ENCODE measurements at regions not wholly inside any gene's neighbourhood (a gene's known extent, or its start where the extent isn't known, plus 50 kb on each side); places are given as distances from the start of the nearest gene placed in this dataset.

- in situ Hi-C loops (cut with MboI; ENCODE audit: low sequenced_read_pairs in 4 of 4) (loop anchor here in 1 of 4 donors (10.0 kb wide), 1 partner anchor 53 kb away; the partner anchor contains the start of gene ZFP36L2), intact Hi-C loops (cut with DNase I; ENCODE audit: low total_unique reads) (no loop called here)
- Histone ChIP-seq H3K27ac (peak overlapping the region in 1 of 4 donors; percentile 4), H3K9me3 (peaks cover 0 to 10% (median 0%) of the 10 kb centered on the region in 3 donors), H3K36me3 (no peaks in the 10 kb centered on the region), H3K4me3 (no peak overlapping the region), H3K4me1 (peaks cover 0 to 10% of the 10 kb centered on the region in 2 donors), H3K27me3 (no peaks in the 10 kb centered on the region)
- TF ChIP-seq POLR2A (IDR thresholded peaks at IDR 0.05), result no peak
- TF ChIP-seq CTCF (IDR thresholded peaks at IDR 0.05 in 4 of 5, conservative IDR thresholded peaks at IDR 0.05 in 1 of 5), result no peak
- ATAC-seq (no peak), DNase-seq (no peak)
Measured at GRCh38 chr2:43171789-43172188, 54.6 kb downstream of the ZFP36L2 start.

GRCh38 chr2:43170405-43171105 is 55.9 kb downstream of the ZFP36L2 start:
- in situ Hi-C loops (cut with MboI; ENCODE audit: low sequenced_read_pairs in 4 of 4), result loop anchor here in 1 of 4 donors (10.0 kb wide), 1 partner anchor 54 kb away; the partner anchor contains the start of gene ZFP36L2
- intact Hi-C loops (cut with DNase I; ENCODE audit: low total_unique reads), result no loop called here
- DNase-seq, result no peak
- TF ChIP-seq CTCF (IDR thresholded peaks at IDR 0.05 in 4 of 5, conservative IDR thresholded peaks at IDR 0.05 in 1 of 5) (no peak), POLR2A (IDR thresholded peaks at IDR 0.05) (no peak)
- Histone ChIP-seq H3K27ac (peak overlapping the region in 1 of 4 donors; percentile 51), H3K36me3 (no peaks in the 10 kb centered on the region), H3K9me3 (peaks cover 0 to 9% (median 0%) of the 10 kb centered on the region in 3 donors), H3K27me3 (no peaks in the 10 kb centered on the region), H3K4me3 (no peak overlapping the region), H3K4me1 (peaks cover 0 to 10% of the 10 kb centered on the region in 2 donors)
- no peak for ATAC-seq

- peak in 1 of 2 donors; percentile 53 for DNase-seq
- peaks cover 0 to 3% (median 0%) of the 10 kb centered on the region in 3 donors for H3K9me3 ChIP-seq
- H3K27ac ChIP-seq, result peak overlapping the region in 2 of 4 donors; percentile 51 to 53
- H3K27me3 ChIP-seq, result no peaks in the 10 kb centered on the region
- peaks cover 0 to 10% of the 10 kb centered on the region in 2 donors for H3K4me1 ChIP-seq
- peak; percentile 26 to 55 for ATAC-seq
- intact Hi-C loops (cut with DNase I; ENCODE audit: low total_unique reads), result no loop called here
- in situ Hi-C loops (cut with MboI; ENCODE audit: low sequenced_read_pairs in 4 of 4), result loop anchor here in 2 of 4 donors (10.0 kb wide), 2 partner anchors 55 to 315 kb away; partner anchors contain the start of gene ZFP36L2 (in 1 of the 2)
- H3K4me3 ChIP-seq, result no peak overlapping the region
- H3K36me3 ChIP-seq, result no peaks in the 10 kb centered on the region
- TF ChIP-seq POLR2A (IDR thresholded peaks at IDR 0.05) (no peak), CTCF (IDR thresholded peaks at IDR 0.05 in 4 of 5, conservative IDR thresholded peaks at IDR 0.05 in 1 of 5) (peak; percentile 39 to 71 (median 70))
Measured at GRCh38 chr2:43169987-43170386, 56.4 kb downstream of the ZFP36L2 start.

- Histone ChIP-seq H3K27ac (peak overlapping the region in 3 of 4 donors; percentile 51 to 60 (median 53)), H3K4me3 (no peak overlapping the region), H3K9me3 (no peaks in the 10 kb centered on the region), H3K36me3 (no peaks in the 10 kb centered on the region), H3K27me3 (no peaks in the 10 kb centered on the region), H3K4me1 (peaks cover 0 to 10% of the 10 kb centered on the region in 2 donors)
- ATAC-seq, result peak in 1 of 2 donors; percentile 3
- DNase-seq, result no peak
- intact Hi-C loops (cut with DNase I; ENCODE audit: low total_unique reads) (no loop called here), in situ Hi-C loops (cut with MboI; ENCODE audit: low sequenced_read_pairs in 4 of 4) (loop anchor here in 1 of 4 donors (10.0 kb wide), 1 partner anchor 315 kb away; no protein-coding TSS in a partner anchor)
- TF ChIP-seq POLR2A (IDR thresholded peaks at IDR 0.05), result no peak
- no peak for TF ChIP-seq CTCF (IDR thresholded peaks at IDR 0.05 in 4 of 5, conservative IDR thresholded peaks at IDR 0.05 in 1 of 5)
Measured at GRCh38 chr2:43169099-43169945, 57.1 kb downstream of the ZFP36L2 start.

Data from gastrocnemius medialis (tissue), 4 donors.